ENCODE measurements at regions not wholly inside any gene's neighbourhood (a gene's known extent, or its start where the extent isn't known, plus 50 kb on each side); places are given as distances from the start of the nearest gene placed in this dataset.

DNA sequence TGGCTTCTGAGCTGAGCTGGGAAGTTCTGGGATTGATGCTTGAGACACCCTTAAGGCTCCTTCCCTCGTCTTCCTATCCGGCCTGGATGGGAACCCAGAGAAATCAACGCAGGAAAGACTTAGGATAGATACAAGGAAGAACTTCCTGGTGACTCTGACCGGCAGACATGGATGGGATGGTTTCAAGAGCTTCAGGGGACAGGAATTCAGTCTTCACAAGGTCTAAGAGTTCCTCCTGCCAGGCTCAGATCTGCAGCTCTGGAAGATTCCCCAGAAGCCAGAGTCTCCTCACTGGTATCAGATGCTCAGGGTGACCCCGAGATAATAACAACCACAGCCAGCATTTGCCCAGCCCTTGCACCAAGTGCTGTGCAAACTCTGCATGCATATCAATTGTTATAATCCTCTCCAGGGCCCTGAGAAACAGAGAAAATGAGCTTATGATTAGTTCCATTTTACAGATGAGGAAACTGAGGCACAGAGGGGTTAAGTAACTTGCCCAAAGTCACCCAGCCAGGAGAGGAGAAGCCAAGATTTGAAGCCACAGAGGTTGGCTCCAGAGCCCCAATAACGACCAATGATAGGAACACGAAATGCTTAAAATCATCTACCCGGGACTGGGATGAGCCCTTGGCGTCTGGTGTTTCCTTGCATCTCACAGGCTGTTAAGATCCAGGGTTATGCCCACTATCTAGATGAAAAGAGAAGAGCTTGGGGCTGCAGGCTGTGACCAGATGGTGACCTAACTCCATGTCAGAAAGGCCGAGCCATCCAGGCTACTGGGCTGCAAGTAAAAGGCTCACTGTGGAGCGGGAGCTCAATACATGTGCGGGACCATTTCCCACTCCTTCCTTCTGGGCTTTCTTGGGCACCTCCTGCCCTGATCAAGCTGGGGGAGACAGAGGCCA lies 119.8 kb downstream of the C9orf50 start:
- no peak for TF ChIP-seq POLR2A (IDR thresholded peaks at IDR 0.05)
- TF ChIP-seq, protein P1, sequence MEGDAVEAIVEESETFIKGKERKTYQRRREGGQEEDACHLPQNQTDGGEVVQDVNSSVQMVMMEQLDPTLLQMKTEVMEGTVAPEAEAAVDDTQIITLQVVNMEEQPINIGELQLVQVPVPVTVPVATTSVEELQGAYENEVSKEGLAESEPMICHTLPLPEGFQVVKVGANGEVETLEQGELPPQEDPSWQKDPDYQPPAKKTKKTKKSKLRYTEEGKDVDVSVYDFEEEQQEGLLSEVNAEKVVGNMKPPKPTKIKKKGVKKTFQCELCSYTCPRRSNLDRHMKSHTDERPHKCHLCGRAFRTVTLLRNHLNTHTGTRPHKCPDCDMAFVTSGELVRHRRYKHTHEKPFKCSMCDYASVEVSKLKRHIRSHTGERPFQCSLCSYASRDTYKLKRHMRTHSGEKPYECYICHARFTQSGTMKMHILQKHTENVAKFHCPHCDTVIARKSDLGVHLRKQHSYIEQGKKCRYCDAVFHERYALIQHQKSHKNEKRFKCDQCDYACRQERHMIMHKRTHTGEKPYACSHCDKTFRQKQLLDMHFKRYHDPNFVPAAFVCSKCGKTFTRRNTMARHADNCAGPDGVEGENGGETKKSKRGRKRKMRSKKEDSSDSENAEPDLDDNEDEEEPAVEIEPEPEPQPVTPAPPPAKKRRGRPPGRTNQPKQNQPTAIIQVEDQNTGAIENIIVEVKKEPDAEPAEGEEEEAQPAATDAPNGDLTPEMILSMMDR (IDR thresholded peaks at IDR 0.05): no peak
- TF ChIP-seq POLR2AphosphoS5 (IDR thresholded peaks at IDR 0.05): no peak
